HEK293 (cell line): ENCODE measurements at regions not wholly inside any gene's neighbourhood (a gene's known extent, or its start where the extent isn't known, plus 50 kb on each side); places are given as distances from the start of the nearest gene placed in this dataset.

Source experiments
- CTCF ChIA-PET: fragments of 350-600 bp; formaldehyde crosslinking; extraction: SDS; loops from one replicate; lab custom pipeline; 2021; ENCODE audit warnings: antibody characterized with exemption; lab: Yijun Ruan, JAX
- POLR2A ChIA-PET: fragments of 300-600 bp; formaldehyde crosslinking; extraction: SDS; loops from one replicate; lab custom pipeline; 2020; ENCODE audit warnings: antibody characterized with exemption, inconsistent platforms; lab: Yijun Ruan, JAX
- H3K27ac ChIP-seq: fragments of 200-500 bp; sonication (Bioruptor generic); 2 replicates; pipeline ENCODE4 v1.5.1; 2014; ENCODE audit warnings: low read depth, low read length, control low read depth, inconsistent platforms; ENCODE audit errors: extremely low read depth
- H3K36me3 ChIP-seq, 2 experiments: fragments of 200-500 bp in 1 of 2; sonication (Bioruptor generic) in 1 of 2; 1 replicate in 1 of 2; 2 replicates in 1 of 2; pipeline ENCODE4 v1.5.1; 2014 to 2017; ENCODE audit warnings: inconsistent platforms in 2 of 2, low read length in 2 of 2; ENCODE audit not compliant: control insufficient read depth in 2 of 2, insufficient read depth in 1 of 2
- H3K4me1 ChIP-seq: fragments of 200-500 bp; sonication (Bioruptor generic); 2 replicates; pipeline ENCODE4 v1.5.1; 2014; ENCODE audit warnings: mild to moderate bottlenecking, low read length, inconsistent platforms; ENCODE audit not compliant: control insufficient read depth, insufficient read depth
- H3K4me3 ChIP-seq: 2 replicates; pipeline ENCODE4 v1.5.1; 2011; ENCODE audit warnings: low read depth, mild to moderate bottlenecking, control low read depth, low read length, moderate library complexity
- H3K9me3 ChIP-seq: fragments of 200-500 bp; sonication (Bioruptor generic); 2 replicates; pipeline ENCODE4 v1.5.1; 2014; ENCODE audit warnings: low read depth, low read length, inconsistent platforms; ENCODE audit not compliant: control insufficient read depth, insufficient read depth
- HOXA7 ChIP-seq: sonication (generic); formaldehyde crosslinking; IDR thresholded peaks from 2 replicates; pipeline ENCODE4 v1.8.1; 2022; ENCODE audit warnings: missing genetic modification reagents, borderline replicate concordance
- IKZF3 ChIP-seq: fragments of 450-650 bp; IDR thresholded peaks from 2 replicates; pipeline ENCODE4 v1.5.0; 2018; ENCODE audit warnings: missing biosample characterization, mild to moderate bottlenecking, missing genetic modification characterization, moderate library complexity
- INSM2 ChIP-seq: fragments of 450-650 bp; formaldehyde crosslinking; IDR thresholded peaks from 2 replicates; pipeline ENCODE4 v1.5.1; 2016; ENCODE audit warnings: missing biosample characterization, missing genetic modification characterization
- MEIS1 ChIP-seq: sonication (generic); formaldehyde crosslinking; IDR thresholded peaks from 2 replicates; pipeline ENCODE4 v1.8.1; 2022; ENCODE audit warnings: missing genetic modification reagents, mild to moderate bottlenecking, borderline replicate concordance
- MYNN ChIP-seq: fragments of 450-650 bp; formaldehyde crosslinking; IDR thresholded peaks from 2 replicates; pipeline ENCODE4 v1.5.1; 2016; ENCODE audit warnings: missing biosample characterization, missing genetic modification characterization, borderline replicate concordance
- OSR2 ChIP-seq: fragments of 450-650 bp; formaldehyde crosslinking; IDR thresholded peaks from 2 replicates; pipeline ENCODE4 v1.5.1; 2016; ENCODE audit warnings: missing biosample characterization, missing genetic modification characterization
- REST ChIP-seq: fragments of 450-650 bp; formaldehyde crosslinking; IDR thresholded peaks from 2 replicates; pipeline ENCODE4 v1.5.1; 2016; ENCODE audit warnings: missing biosample characterization, missing genetic modification characterization
- ZBTB10 ChIP-seq: fragments of 450-650 bp; formaldehyde crosslinking; IDR thresholded peaks from 2 replicates; pipeline ENCODE4 v1.5.1; 2016; ENCODE audit warnings: missing biosample characterization, missing genetic modification characterization
- ZNF112 ChIP-seq: fragments of 450-650 bp; formaldehyde crosslinking; IDR thresholded peaks from 2 replicates; pipeline ENCODE4 v1.5.0; 2017; ENCODE audit warnings: missing biosample characterization, missing genetic modification characterization
- ZNF169 ChIP-seq: fragments of 450-650 bp; formaldehyde crosslinking; IDR thresholded peaks from 2 replicates; pipeline ENCODE4 v1.5.1; 2016; ENCODE audit warnings: missing biosample characterization, missing genetic modification characterization
- ZNF202 ChIP-seq: fragments of 450-650 bp; formaldehyde crosslinking; IDR thresholded peaks from 2 replicates; pipeline ENCODE4 v1.5.1; 2016; ENCODE audit warnings: missing biosample characterization, missing genetic modification characterization, borderline replicate concordance
- ZNF214 ChIP-seq: fragments of 450-650 bp; formaldehyde crosslinking; IDR thresholded peaks from 2 replicates; pipeline ENCODE4 v1.5.1; 2017; ENCODE audit warnings: missing biosample characterization, mild to moderate bottlenecking, missing genetic modification characterization, borderline replicate concordance
- ZNF302 ChIP-seq: fragments of 450-650 bp; formaldehyde crosslinking; IDR thresholded peaks from 2 replicates; pipeline ENCODE4 v1.5.1; 2016; ENCODE audit warnings: missing biosample characterization, missing genetic modification characterization, low read depth
- ZNF514 ChIP-seq: fragments of 450-650 bp; formaldehyde crosslinking; IDR thresholded peaks from 2 replicates; pipeline ENCODE4 v1.5.1; 2016; ENCODE audit warnings: missing biosample characterization, missing genetic modification characterization
- ZNF530 ChIP-seq: fragments of 450-650 bp; formaldehyde crosslinking; IDR thresholded peaks from 2 replicates; pipeline ENCODE4 v1.5.1; 2016; ENCODE audit warnings: low read depth, missing biosample characterization, missing genetic modification characterization
- ZNF645 ChIP-seq: fragments of 450-650 bp; formaldehyde crosslinking; IDR thresholded peaks from 2 replicates; pipeline ENCODE4; 2016; ENCODE audit warnings: missing biosample characterization, missing genetic modification characterization
- ZNF704 ChIP-seq: fragments of 450-650 bp; formaldehyde crosslinking; IDR thresholded peaks from 2 replicates; pipeline ENCODE4 v1.5.1; 2016; ENCODE audit warnings: missing biosample characterization, missing genetic modification characterization
- ZNF776 ChIP-seq: fragments of 450-650 bp; formaldehyde crosslinking; IDR thresholded peaks from 2 replicates; pipeline ENCODE4 v1.5.0; 2017; ENCODE audit warnings: missing biosample characterization, missing genetic modification characterization, borderline replicate concordance
- ZNF785 ChIP-seq: fragments of 450-650 bp; formaldehyde crosslinking; IDR thresholded peaks from 2 replicates; pipeline ENCODE4 v1.5.1; 2016; ENCODE audit warnings: missing biosample characterization, missing genetic modification characterization
- ZSCAN4 ChIP-seq: fragments of 450-650 bp; formaldehyde crosslinking; IDR thresholded peaks from 2 replicates; pipeline ENCODE4 v1.5.1; 2017; ENCODE audit warnings: missing biosample characterization, missing genetic modification characterization

GRCh38 chr2:37459095-37459981, 114.9 kb downstream of the QPCT start:
- no peak for TF ChIP-seq ZSCAN4 (tag by site-specific recombination)
- no peak for TF ChIP-seq ZNF645 (tag by site-specific recombination)
- no peak for TF ChIP-seq MYNN (tag by site-specific recombination)
- TF ChIP-seq REST (tag by site-specific recombination): no peak
- TF ChIP-seq ZNF704 (tag by site-specific recombination): no peak
- no peak for TF ChIP-seq IKZF3 (tag by site-specific recombination)
- no peak for TF ChIP-seq INSM2
- no peak for TF ChIP-seq ZNF776
- TF ChIP-seq ZNF214 (tag by site-specific recombination): no peak
- TF ChIP-seq ZNF112 (tag by site-specific recombination): no peak
- TF ChIP-seq HOXA7 (CRISPR knock-in tag): no peak
- no peak for TF ChIP-seq ZNF302 (tag by site-specific recombination)
- no peak for TF ChIP-seq ZNF514 (tag by site-specific recombination)
- TF ChIP-seq ZNF785 (tag by site-specific recombination): no peak
- no peak for TF ChIP-seq ZBTB10
- no peak for TF ChIP-seq ZNF169
- TF ChIP-seq OSR2 (tag by site-specific recombination): no peak
- no peak for TF ChIP-seq ZNF202 (tag by site-specific recombination)
- no peak for TF ChIP-seq ZNF530 (tag by site-specific recombination)
- TF ChIP-seq MEIS1 (CRISPR knock-in tag): no peak
- CTCF ChIA-PET: interaction anchor here (0.7 kb wide), 1 partner anchor 9 kb away, joined by 3 read pairs; no protein-coding TSS in a partner anchor
- no peak overlapping the region for H3K27ac ChIP-seq
- no peaks in the 10 kb centered on the region; the same call in 1 of the 2 replicates for H3K4me1 ChIP-seq
- no peaks in the 10 kb centered on the region for H3K9me3 ChIP-seq
- no peak overlapping the region for H3K4me3 ChIP-seq
- no peaks in the 10 kb centered on the region for H3K36me3 ChIP-seq
- POLR2A ChIA-PET: no interaction called here
